ENCODE measurements at regions not wholly inside any gene's neighbourhood (a gene's known extent, or its start where the extent isn't known, plus 50 kb on each side); places are given as distances from the start of the nearest gene placed in this dataset.

- Histone ChIP-seq H3K27me3 (ENCODE audit: control insufficient read depth in 2 of 2, insufficient read depth in 2 of 2, low read length in 2 of 2) (no peaks in the 10 kb centered on the region), H3K27ac (ENCODE audit: low read depth in 1 of 2, low read length in 2 of 2) (no peak overlapping the region), H3K4me3 (replicated peaks in 1 of 3; ENCODE audit: low read depth in 2 of 3, low read length in 3 of 3) (no peak overlapping the region), H3K9ac (ENCODE audit: insufficient read depth, low read length, poor library complexity, severe bottlenecking) (no peak overlapping the region), H3K9me3 (replicated peaks in 1 of 2; ENCODE audit: control insufficient read depth in 1 of 2, insufficient read depth in 1 of 2, low read length in 2 of 2) (peaks cover 9 to 11% of the 10 kb centered on the region in 2 donors), H3K4me2 (replicated peaks; ENCODE audit: extremely low read depth, low read length, poor library complexity, severe bottlenecking) (no peak overlapping the region), H3K4me1 (ENCODE audit: control insufficient read depth in 1 of 2, insufficient read depth in 2 of 2, low read length in 2 of 2) (no peaks in the 10 kb centered on the region), H2AFZ (ENCODE audit: insufficient read depth, low read depth, low read length, poor library complexity, severe bottlenecking) (no peak overlapping the region), H3K79me2 (ENCODE audit: insufficient read depth, low read length) (no peaks in the 10 kb centered on the region), H4K20me1 (ENCODE audit: insufficient read depth, low read length) (no peaks in the 10 kb centered on the region), H3K36me3 (replicated peaks in 1 of 2; ENCODE audit: control insufficient read depth in 1 of 2, insufficient read depth in 2 of 2, low read length in 2 of 2) (no peaks in the 10 kb centered on the region)
- Mint-ChIP-seq H3K27me3 (ENCODE audit: low read depth in 3 of 3) (no peaks in the 10 kb centered on the region), H3K9me3 (peaks cover 0 to 6% (median 3%) of the 10 kb centered on the region in 7 donors), H3K27ac (no peak overlapping the region), H3K36me3 (no peaks in the 10 kb centered on the region), H3K4me3 (no peak overlapping the region), H3K4me1 (no peaks in the 10 kb centered on the region)
- intact Hi-C loops (cut with micrococcal nuclease) = no loop called here
- no peak for DNase-seq
- 83% methylated on average over 1 of the region's 4 CpGs for WGBS (ENCODE audit: insufficient coverage)
- no peak for TF ChIP-seq CTCF (IDR thresholded peaks at IDR 0.05)
Measured at GRCh38 chr5:165783024-165783423, 2277.6 kb downstream of the MAT2B start.

- no CpG with 5 or more reads among the region's 3 CpGs for WGBS (ENCODE audit: insufficient coverage)
- peaks cover 0 to 10% (median 4%) of the 10 kb centered on the region in 7 donors for H3K9me3 Mint-ChIP-seq
Measured at GRCh38 chr5:165786073-165786472, 2280.7 kb downstream of the MAT2B start.

More at GRCh38 chr5:165786073-165786472, 2280.7 kb downstream of the MAT2B start:
- Histone ChIP-seq H3K27me3 (ENCODE audit: control insufficient read depth in 2 of 2, insufficient read depth in 2 of 2, low read length in 2 of 2) (no peaks in the 10 kb centered on the region), H3K36me3 (replicated peaks in 1 of 2; ENCODE audit: control insufficient read depth in 1 of 2, insufficient read depth in 2 of 2, low read length in 2 of 2) (no peaks in the 10 kb centered on the region), H3K79me2 (ENCODE audit: insufficient read depth, low read length) (no peaks in the 10 kb centered on the region), H3K4me3 (replicated peaks in 1 of 3; ENCODE audit: low read depth in 2 of 3, low read length in 3 of 3) (no peak overlapping the region), H3K27ac (ENCODE audit: low read depth in 1 of 2, low read length in 2 of 2) (no peak overlapping the region), H3K4me1 (ENCODE audit: control insufficient read depth in 1 of 2, insufficient read depth in 2 of 2, low read length in 2 of 2) (no peaks in the 10 kb centered on the region), H2AFZ (ENCODE audit: insufficient read depth, low read depth, low read length, poor library complexity, severe bottlenecking) (no peak overlapping the region), H3K9ac (ENCODE audit: insufficient read depth, low read length, poor library complexity, severe bottlenecking) (no peak overlapping the region), H3K4me2 (replicated peaks; ENCODE audit: extremely low read depth, low read length, poor library complexity, severe bottlenecking) (no peak overlapping the region), H4K20me1 (ENCODE audit: insufficient read depth, low read length) (no peaks in the 10 kb centered on the region), H3K9me3 (replicated peaks in 1 of 2; ENCODE audit: control insufficient read depth in 1 of 2, insufficient read depth in 1 of 2, low read length in 2 of 2) (peaks cover 5 to 9% of the 10 kb centered on the region in 2 donors)
- Mint-ChIP-seq H3K27me3 (ENCODE audit: low read depth in 3 of 3) (no peaks in the 10 kb centered on the region), H3K4me1 (no peaks in the 10 kb centered on the region), H3K36me3 (no peaks in the 10 kb centered on the region), H3K27ac (no peak overlapping the region), H3K4me3 (no peak overlapping the region)
- intact Hi-C loops (cut with micrococcal nuclease) = no loop called here
- no peak for TF ChIP-seq CTCF (IDR thresholded peaks at IDR 0.05)
- DNase-seq = no peak

Measured in CD14-positive monocyte (primary cell).